Type B pancreatic cell (in vitro differentiated cells): ENCODE measurements at regions not wholly inside any gene's neighbourhood (a gene's known extent, or its start where the extent isn't known, plus 50 kb on each side); places are given as distances from the start of the nearest gene placed in this dataset.

Experiments used
- DNase-seq: peaks from one replicate; pipeline ENCODE4 v3.0.0; 2021; ENCODE audit warnings: mixed read lengths; ENCODE audit not compliant: unreplicated experiment; ENCODE audit errors: extremely low spot score
- H3K27ac Mint-ChIP-seq: 2 replicates; pipeline ENCODE4 v1.8.0; 2021; ENCODE audit warnings: mild to moderate bottlenecking, mixed read lengths
- H3K27me3 Mint-ChIP-seq: 2 replicates; pipeline ENCODE4 v1.8.0; 2021; ENCODE audit warnings: mixed read lengths
- H3K36me3 Mint-ChIP-seq: 2 replicates; pipeline ENCODE4 v1.8.0; 2021; ENCODE audit warnings: mixed read lengths
- H3K4me1 Mint-ChIP-seq: one replicate; pipeline ENCODE4 v1.8.0; 2021; ENCODE audit warnings: mixed read lengths; ENCODE audit not compliant: unreplicated experiment
- H3K4me3 Mint-ChIP-seq: 2 replicates; pipeline ENCODE4 v1.8.0; 2021; ENCODE audit warnings: mild to moderate bottlenecking, mixed read lengths
- H3K9me3 Mint-ChIP-seq: 2 replicates; pipeline ENCODE4 v1.8.0; 2021; ENCODE audit warnings: mixed read lengths
- CTCF ChIP-seq: fragments of 200-600 bp; sonication (generic); conservative IDR thresholded peaks from 2 replicates; pipeline ENCODE4 v1.5.0; 2021; ENCODE audit warnings: antibody characterized with exemption, mild to moderate bottlenecking

- Mint-ChIP-seq H3K27ac (no peak overlapping the region), H3K27me3 (no peaks in the 10 kb centered on the region), H3K4me1 (no peaks in the 10 kb centered on the region), H3K4me3 (no peak overlapping the region), H3K36me3 (no peaks in the 10 kb centered on the region), H3K9me3 (no peaks in the 10 kb centered on the region)
- no peak for DNase-seq
- TF ChIP-seq CTCF, result no peak
These were observed 607.9 kb downstream of the SLCO4C1 start for GRCh38 chr5:101688156-101688555.

- no peaks in the 10 kb centered on the region for H3K4me1 Mint-ChIP-seq
- H3K27me3 Mint-ChIP-seq, result no peaks in the 10 kb centered on the region
- H3K4me3 Mint-ChIP-seq, result no peak overlapping the region
- H3K9me3 Mint-ChIP-seq, result no peaks in the 10 kb centered on the region
- H3K27ac Mint-ChIP-seq, result no peak overlapping the region
- no peaks in the 10 kb centered on the region for H3K36me3 Mint-ChIP-seq
- DNase-seq, result no peak
- TF ChIP-seq CTCF, result no peak
These were observed 608.6 kb downstream of the SLCO4C1 start for GRCh38 chr5:101687349-101687985.

DNA sequence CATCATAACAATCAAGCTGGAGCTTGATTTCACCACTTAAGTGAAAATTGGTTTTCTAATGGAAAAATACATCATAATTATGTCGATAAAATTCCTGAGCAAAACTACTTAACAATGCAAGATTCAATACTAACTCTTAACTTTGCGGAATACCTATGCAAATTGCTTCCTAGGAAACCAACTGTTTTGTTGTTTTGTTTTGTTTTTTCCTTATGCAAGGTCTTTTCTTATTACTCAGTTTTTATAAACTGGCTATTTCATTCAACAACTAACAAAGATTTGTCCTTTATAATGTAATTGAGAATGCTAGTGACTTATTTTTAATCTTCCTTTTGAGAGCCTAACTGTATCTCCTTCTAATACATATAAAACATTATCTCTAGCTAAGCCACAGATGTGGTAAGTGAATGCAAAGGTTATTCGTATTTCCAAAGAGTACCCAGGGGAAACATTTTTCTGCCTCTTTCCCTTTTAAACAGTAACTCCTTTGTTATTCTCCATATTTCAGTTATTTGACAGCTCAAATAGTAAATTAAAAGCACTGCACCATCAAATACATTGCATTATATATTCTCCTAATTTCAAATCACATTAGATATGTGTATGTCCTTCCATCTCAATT is 609.4 kb downstream of the SLCO4C1 start:
- H3K4me1 Mint-ChIP-seq, result no peaks in the 10 kb centered on the region

GRCh38 chr5:101679816-101680215 is 616.3 kb downstream of the SLCO4C1 start:
- DNase-seq, result no peak
- no peak for TF ChIP-seq CTCF
- peaks cover 3% of the 10 kb centered on the region for H3K4me1 Mint-ChIP-seq

More for the DNA sequence above, 609.4 kb downstream of the SLCO4C1 start:
- Mint-ChIP-seq H3K27me3 (no peaks in the 10 kb centered on the region), H3K27ac (no peak overlapping the region), H3K4me3 (no peak overlapping the region), H3K9me3 (no peaks in the 10 kb centered on the region), H3K36me3 (no peaks in the 10 kb centered on the region)
- DNase-seq, result no peak
- no peak for TF ChIP-seq CTCF

DNA sequence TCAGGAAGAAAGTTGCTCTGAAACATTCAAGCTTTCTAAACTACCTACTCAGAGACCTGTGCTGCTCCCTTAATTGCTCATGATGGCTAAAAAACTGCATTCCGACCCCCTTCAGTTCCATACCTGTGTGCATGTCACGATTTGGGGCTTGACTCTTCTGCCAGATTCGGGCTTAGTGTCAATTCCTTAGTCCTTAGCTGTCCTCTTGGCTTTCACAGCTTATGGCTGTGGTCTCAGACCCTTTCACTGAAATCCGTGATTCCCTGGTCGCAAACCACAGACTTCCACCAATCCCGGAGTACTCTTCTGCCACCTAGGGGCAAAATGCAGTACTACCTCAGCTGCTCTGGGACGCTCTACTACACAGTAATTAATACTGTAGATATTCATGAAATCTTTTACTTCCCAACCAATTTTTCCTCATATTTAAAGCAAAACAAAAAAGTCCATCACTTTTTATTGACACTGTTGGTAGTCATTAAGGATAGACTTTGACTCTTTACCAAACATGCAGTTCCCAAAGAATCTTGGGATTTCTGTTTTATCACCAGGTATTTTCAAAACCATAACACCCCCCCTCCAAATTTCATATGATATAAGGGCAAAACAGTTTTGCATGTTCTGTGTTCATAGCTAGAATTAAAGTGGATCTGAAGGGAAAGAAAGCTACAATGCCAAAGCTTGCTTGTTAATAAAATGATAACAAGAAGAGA is 617.4 kb downstream of the SLCO4C1 start:
- Mint-ChIP-seq H3K27ac (no peak overlapping the region), H3K36me3 (no peaks in the 10 kb centered on the region), H3K27me3 (peaks cover 13% of the 10 kb centered on the region), H3K9me3 (no peaks in the 10 kb centered on the region), H3K4me3 (peak overlapping the region; percentile 77), H3K4me1 (peaks cover 3% of the 10 kb centered on the region)
- TF ChIP-seq CTCF, result peak; percentile 93
- DNase-seq, result peak; percentile 77

More at GRCh38 chr5:101679816-101680215, 616.3 kb downstream of the SLCO4C1 start:
- Mint-ChIP-seq H3K36me3 (no peaks in the 10 kb centered on the region), H3K27me3 (peaks cover 13% of the 10 kb centered on the region), H3K4me3 (no peak overlapping the region), H3K9me3 (no peaks in the 10 kb centered on the region), H3K27ac (peak overlapping the region; percentile 17)
